GM12864 (cell line): ENCODE measurements at regions not wholly inside any gene's neighbourhood (a gene's known extent, or its start where the extent isn't known, plus 50 kb on each side); places are given as distances from the start of the nearest gene placed in this dataset.
"Not testable (repeated sequence)": the region's sequence is repeated elsewhere in the genome, so short reads cannot be mapped to it uniquely, and the experiment has no call there.

Source experiments
- DNase-seq: peaks from one replicate; pipeline ENCODE4 v3.0.0-alpha.2; 2011; ENCODE audit warnings: low read depth
- H3K4me3 ChIP-seq: 2 replicates; pipeline ENCODE4 v1.5.1; 2011; ENCODE audit warnings: mild to moderate bottlenecking, low read depth, low read length, control low read depth
- CTCF ChIP-seq: IDR thresholded peaks from 2 replicates; pipeline ENCODE4 v1.5.1; 2011; ENCODE audit warnings: low read depth, mild to moderate bottlenecking, moderate library complexity, low read length, control low read depth, inconsistent platforms; ENCODE audit errors: missing control alignments

- no peak for DNase-seq
- TF ChIP-seq CTCF, result no peak
- H3K4me3 ChIP-seq, result no peak overlapping the region
Measured at GRCh38 chr9:13439685-13440476, 160.4 kb upstream of the MPDZ start.

GRCh38 chr9:13437866-13438265 is 158.4 kb upstream of the MPDZ start:
- DNase-seq, result no peak
- TF ChIP-seq CTCF, result no peak
- no peak overlapping the region for H3K4me3 ChIP-seq

GRCh38 chr9:13436591-13436990 is 157.1 kb upstream of the MPDZ start:
- TF ChIP-seq CTCF, result no peak

GRCh38 chr9:13433453-13433852 is 154.0 kb upstream of the MPDZ start:
- H3K4me3 ChIP-seq, DNase-seq: not testable (repeated sequence)

More at GRCh38 chr9:13436591-13436990, 157.1 kb upstream of the MPDZ start:
- no peak overlapping the region for H3K4me3 ChIP-seq
- no peak for DNase-seq

- no peak overlapping the region for H3K4me3 ChIP-seq
- DNase-seq, result no peak
- TF ChIP-seq CTCF, result no peak
Measured at GRCh38 chr9:13432904-13433303, 153.4 kb upstream of the MPDZ start.

- H3K4me3 ChIP-seq, result no peak overlapping the region
- no peak for DNase-seq
- no peak for TF ChIP-seq CTCF
Measured at GRCh38 chr9:13431692-13432091, 152.2 kb upstream of the MPDZ start.

- no peak for DNase-seq
- no peak for TF ChIP-seq CTCF
- no peak overlapping the region for H3K4me3 ChIP-seq
Measured at GRCh38 chr9:13431222-13431536, 151.7 kb upstream of the MPDZ start.
